ENCODE measurements at regions not wholly inside any gene's neighbourhood (a gene's known extent, or its start where the extent isn't known, plus 50 kb on each side); places are given as distances from the start of the nearest gene placed in this dataset.

DNA sequence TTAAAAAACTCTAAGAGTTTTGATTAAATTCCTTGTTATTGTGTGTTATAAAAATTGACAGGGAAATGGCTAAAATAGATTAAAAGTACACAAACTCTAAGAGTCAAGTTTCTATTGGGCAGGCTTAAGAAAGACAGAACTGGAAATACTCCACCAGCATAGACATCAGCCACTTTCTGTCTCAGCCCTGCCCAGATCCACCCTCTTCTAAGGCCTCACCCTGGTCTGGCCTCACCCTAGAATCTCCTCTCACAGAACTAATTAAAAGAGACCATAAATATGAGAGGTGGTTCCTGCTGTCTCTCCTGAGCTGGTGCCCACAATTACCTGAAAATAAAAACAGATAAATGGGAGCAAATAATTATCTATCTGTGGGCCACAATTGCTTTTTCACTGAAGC is 1951.0 kb downstream of the TP53TG3F start:
- TF ChIP-seq, protein P1, sequence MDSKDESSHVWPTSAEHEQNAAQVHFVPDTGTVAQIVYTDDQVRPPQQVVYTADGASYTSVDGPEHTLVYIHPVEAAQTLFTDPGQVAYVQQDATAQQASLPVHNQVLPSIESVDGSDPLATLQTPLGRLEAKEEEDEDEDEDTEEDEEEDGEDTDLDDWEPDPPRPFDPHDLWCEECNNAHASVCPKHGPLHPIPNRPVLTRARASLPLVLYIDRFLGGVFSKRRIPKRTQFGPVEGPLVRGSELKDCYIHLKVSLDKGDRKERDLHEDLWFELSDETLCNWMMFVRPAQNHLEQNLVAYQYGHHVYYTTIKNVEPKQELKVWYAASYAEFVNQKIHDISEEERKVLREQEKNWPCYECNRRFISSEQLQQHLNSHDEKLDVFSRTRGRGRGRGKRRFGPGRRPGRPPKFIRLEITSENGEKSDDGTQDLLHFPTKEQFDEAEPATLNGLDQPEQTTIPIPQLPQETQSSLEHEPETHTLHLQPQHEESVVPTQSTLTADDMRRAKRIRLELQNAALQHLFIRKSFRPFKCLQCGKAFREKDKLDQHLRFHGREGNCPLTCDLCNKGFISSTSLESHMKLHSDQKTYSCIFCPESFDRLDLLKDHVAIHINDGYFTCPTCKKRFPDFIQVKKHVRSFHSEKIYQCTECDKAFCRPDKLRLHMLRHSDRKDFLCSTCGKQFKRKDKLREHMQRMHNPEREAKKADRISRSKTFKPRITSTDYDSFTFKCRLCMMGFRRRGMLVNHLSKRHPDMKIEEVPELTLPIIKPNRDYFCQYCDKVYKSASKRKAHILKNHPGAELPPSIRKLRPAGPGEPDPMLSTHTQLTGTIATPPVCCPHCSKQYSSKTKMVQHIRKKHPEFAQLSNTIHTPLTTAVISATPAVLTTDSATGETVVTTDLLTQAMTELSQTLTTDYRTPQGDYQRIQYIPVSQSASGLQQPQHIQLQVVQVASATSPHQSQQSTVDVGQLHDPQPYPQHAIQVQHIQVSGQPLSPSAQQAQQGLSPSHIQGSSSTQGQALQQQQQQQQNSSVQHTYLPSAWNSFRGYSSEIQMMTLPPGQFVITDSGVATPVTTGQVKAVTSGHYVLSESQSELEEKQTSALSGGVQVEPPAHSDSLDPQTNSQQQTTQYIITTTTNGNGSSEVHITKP (tag by site-specific recombination; IDR thresholded peaks at IDR 0.05) = no peak
- no peak for TF ChIP-seq ZNF155 (tag by site-specific recombination; IDR thresholded peaks at IDR 0.05)
- TF ChIP-seq ZNF707 (tag by site-specific recombination; IDR thresholded peaks at IDR 0.05) = no peak
- TF ChIP-seq ZNF670 (tag by site-specific recombination; IDR thresholded peaks at IDR 0.05; ENCODE audit: low read depth) = no peak
- no peak for TF ChIP-seq WT1 (tag by site-specific recombination; IDR thresholded peaks at IDR 0.05)
- no peak for TF ChIP-seq ZNF157 (tag by site-specific recombination; IDR thresholded peaks at IDR 0.05)
- TF ChIP-seq, protein P2, sequence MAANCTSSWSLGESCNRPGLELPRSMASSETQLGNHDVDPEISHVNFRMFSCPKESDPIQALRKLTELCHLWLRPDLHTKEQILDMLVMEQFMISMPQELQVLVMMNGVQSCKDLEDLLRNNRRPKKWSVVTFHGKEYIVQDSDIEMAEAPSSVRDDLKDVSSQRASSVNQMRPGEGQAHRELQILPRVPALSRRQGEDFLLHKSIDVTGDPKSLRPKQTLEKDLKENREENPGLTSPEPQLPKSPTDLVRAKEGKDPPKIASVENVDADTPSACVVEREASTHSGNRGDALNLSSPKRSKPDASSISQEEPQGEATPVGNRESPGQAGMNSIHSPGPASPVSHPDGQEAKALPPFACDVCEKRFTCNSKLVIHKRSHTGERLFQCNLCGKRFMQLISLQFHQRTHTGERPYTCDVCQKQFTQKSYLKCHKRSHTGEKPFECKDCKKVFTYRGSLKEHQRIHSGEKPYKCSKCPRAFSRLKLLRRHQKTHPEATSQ (tag by site-specific recombination; IDR thresholded peaks at IDR 0.05) = no peak
- no peak for TF ChIP-seq ZNF621 (tag by site-specific recombination; IDR thresholded peaks at IDR 0.05)
- TF ChIP-seq, protein P3, sequence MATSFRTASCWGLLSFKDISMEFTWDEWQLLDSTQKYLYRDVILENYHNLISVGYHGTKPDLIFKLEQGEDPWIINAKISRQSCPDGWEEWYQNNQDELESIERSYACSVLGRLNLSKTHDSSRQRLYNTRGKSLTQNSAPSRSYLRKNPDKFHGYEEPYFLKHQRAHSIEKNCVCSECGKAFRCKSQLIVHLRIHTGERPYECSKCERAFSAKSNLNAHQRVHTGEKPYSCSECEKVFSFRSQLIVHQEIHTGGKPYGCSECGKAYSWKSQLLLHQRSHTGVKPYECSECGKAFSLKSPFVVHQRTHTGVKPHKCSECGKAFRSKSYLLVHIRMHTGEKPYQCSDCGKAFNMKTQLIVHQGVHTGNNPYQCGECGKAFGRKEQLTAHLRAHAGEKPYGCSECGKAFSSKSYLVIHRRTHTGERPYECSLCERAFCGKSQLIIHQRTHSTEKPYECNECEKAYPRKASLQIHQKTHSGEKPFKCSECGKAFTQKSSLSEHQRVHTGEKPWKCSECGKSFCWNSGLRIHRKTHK (tag by site-specific recombination; IDR thresholded peaks at IDR 0.05) = no peak
- TF ChIP-seq HOXC10 (CRISPR knock-in tag; IDR thresholded peaks at IDR 0.05) = no peak
- no peak for TF ChIP-seq ZNF133 (tag by site-specific recombination; IDR thresholded peaks at IDR 0.05)
- no peak for TF ChIP-seq KLF7 (tag by site-specific recombination; IDR thresholded peaks at IDR 0.05; ENCODE audit: borderline replicate concordance)
- TF ChIP-seq, protein P4, sequence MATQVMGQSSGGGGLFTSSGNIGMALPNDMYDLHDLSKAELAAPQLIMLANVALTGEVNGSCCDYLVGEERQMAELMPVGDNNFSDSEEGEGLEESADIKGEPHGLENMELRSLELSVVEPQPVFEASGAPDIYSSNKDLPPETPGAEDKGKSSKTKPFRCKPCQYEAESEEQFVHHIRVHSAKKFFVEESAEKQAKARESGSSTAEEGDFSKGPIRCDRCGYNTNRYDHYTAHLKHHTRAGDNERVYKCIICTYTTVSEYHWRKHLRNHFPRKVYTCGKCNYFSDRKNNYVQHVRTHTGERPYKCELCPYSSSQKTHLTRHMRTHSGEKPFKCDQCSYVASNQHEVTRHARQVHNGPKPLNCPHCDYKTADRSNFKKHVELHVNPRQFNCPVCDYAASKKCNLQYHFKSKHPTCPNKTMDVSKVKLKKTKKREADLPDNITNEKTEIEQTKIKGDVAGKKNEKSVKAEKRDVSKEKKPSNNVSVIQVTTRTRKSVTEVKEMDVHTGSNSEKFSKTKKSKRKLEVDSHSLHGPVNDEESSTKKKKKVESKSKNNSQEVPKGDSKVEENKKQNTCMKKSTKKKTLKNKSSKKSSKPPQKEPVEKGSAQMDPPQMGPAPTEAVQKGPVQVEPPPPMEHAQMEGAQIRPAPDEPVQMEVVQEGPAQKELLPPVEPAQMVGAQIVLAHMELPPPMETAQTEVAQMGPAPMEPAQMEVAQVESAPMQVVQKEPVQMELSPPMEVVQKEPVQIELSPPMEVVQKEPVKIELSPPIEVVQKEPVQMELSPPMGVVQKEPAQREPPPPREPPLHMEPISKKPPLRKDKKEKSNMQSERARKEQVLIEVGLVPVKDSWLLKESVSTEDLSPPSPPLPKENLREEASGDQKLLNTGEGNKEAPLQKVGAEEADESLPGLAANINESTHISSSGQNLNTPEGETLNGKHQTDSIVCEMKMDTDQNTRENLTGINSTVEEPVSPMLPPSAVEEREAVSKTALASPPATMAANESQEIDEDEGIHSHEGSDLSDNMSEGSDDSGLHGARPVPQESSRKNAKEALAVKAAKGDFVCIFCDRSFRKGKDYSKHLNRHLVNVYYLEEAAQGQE (tag by site-specific recombination; IDR thresholded peaks at IDR 0.05) = no peak
- ChIA-PET CTCF (interaction anchor here (0.6 to 1.5 kb wide), 3 partner anchors 18 to 56 kb away, joined by 3 to 4 read pairs (median 3); no protein-coding TSS in a partner anchor), POLR2A (no interaction called here)
- Histone ChIP-seq H3K27ac (ENCODE audit: extremely low read depth, low read depth, low read length) (no peak overlapping the region), H3K4me3 (ENCODE audit: low read depth, low read length) (no peak overlapping the region), H3K9me3 (ENCODE audit: control insufficient read depth, insufficient read depth, low read depth, low read length) (no peaks in the 10 kb centered on the region), H3K36me3 (ENCODE audit: control insufficient read depth in 2 of 2, insufficient read depth in 1 of 2, low read length in 2 of 2) (no peaks in the 10 kb centered on the region), H3K4me1 (ENCODE audit: control insufficient read depth, insufficient read depth, low read length) (no peaks in the 10 kb centered on the region)

DNA sequence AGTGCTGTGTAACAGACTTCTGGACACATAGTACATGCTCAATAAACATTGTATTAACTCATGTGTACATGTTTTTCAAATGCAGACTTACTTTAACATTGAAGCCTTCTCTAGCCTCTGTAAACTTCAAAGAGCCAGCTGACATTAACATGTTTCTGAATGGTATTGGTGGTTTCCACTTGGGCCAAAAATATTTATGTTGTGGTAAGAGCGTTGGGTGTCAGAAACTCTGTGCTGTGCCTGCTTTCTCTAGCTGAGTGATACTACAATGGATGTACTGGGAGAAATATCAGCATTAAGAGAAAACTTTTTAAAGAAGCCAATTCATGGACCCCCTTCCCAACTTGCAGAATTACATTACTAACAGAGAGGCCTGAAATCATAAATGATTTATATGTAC is 1951.7 kb downstream of the TP53TG3F start:
- Histone ChIP-seq H3K36me3 (ENCODE audit: control insufficient read depth in 2 of 2, insufficient read depth in 1 of 2, low read length in 2 of 2) (no peaks in the 10 kb centered on the region), H3K27ac (ENCODE audit: extremely low read depth, low read depth, low read length) (no peak overlapping the region), H3K4me1 (ENCODE audit: control insufficient read depth, insufficient read depth, low read length) (no peaks in the 10 kb centered on the region), H3K4me3 (ENCODE audit: low read depth, low read length) (no peak overlapping the region), H3K9me3 (ENCODE audit: control insufficient read depth, insufficient read depth, low read depth, low read length) (no peaks in the 10 kb centered on the region)
- CTCF ChIA-PET = interaction anchor here (1.5 kb wide), 1 partner anchor 21 kb away, joined by 4 read pairs; no protein-coding TSS in a partner anchor
- POLR2A ChIA-PET = no interaction called here
- TF ChIP-seq ZFP37 (tag by site-specific recombination; IDR thresholded peaks at IDR 0.05) = no peak
- no peak for TF ChIP-seq ZNF341 (tag by site-specific recombination; IDR thresholded peaks at IDR 0.05; ENCODE audit: low read depth)
- TF ChIP-seq ZNF560 (tag by site-specific recombination; IDR thresholded peaks at IDR 0.05; ENCODE audit: borderline replicate concordance) = no peak
- TF ChIP-seq, protein P5, sequence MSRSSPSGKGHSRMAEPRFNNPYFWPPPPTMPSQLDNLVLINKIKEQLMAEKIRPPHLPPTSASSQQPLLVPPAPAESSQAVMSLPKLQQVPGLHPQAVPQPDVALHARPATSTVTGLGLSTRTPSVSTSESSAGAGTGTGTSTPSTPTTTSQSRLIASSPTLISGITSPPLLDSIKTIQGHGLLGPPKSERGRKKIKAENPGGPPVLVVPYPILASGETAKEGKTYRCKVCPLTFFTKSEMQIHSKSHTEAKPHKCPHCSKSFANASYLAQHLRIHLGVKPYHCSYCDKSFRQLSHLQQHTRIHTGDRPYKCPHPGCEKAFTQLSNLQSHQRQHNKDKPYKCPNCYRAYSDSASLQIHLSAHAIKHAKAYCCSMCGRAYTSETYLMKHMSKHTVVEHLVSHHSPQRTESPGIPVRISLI (tag by site-specific recombination; IDR thresholded peaks at IDR 0.05) = no peak
- no peak for TF ChIP-seq ZNF184 (tag by site-specific recombination; IDR thresholded peaks at IDR 0.05)
- no peak for TF ChIP-seq ZNF302 (tag by site-specific recombination; IDR thresholded peaks at IDR 0.05; ENCODE audit: low read depth)
- no peak for TF ChIP-seq RBAK (tag by site-specific recombination; IDR thresholded peaks at IDR 0.05)
- TF ChIP-seq ZNF121 (tag by site-specific recombination; IDR thresholded peaks at IDR 0.05) = no peak
- no peak for TF ChIP-seq REPIN1 (tag by site-specific recombination; IDR thresholded peaks at IDR 0.05; ENCODE audit: low read depth)
- TF ChIP-seq, protein P6, sequence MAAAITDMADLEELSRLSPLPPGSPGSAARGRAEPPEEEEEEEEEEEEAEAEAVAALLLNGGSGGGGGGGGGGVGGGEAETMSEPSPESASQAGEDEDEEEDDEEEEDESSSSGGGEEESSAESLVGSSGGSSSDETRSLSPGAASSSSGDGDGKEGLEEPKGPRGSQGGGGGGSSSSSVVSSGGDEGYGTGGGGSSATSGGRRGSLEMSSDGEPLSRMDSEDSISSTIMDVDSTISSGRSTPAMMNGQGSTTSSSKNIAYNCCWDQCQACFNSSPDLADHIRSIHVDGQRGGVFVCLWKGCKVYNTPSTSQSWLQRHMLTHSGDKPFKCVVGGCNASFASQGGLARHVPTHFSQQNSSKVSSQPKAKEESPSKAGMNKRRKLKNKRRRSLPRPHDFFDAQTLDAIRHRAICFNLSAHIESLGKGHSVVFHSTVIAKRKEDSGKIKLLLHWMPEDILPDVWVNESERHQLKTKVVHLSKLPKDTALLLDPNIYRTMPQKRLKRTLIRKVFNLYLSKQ (tag by site-specific recombination; IDR thresholded peaks at IDR 0.05; ENCODE audit: borderline replicate concordance) = no peak
- no peak for TF ChIP-seq ZNF76 (tag by site-specific recombination; IDR thresholded peaks at IDR 0.05; ENCODE audit: borderline replicate concordance, low read depth)
